Right atrium auricular region (tissue), 2 donors: ENCODE measurements at regions not wholly inside any gene's neighbourhood (a gene's known extent, or its start where the extent isn't known, plus 50 kb on each side); places are given as distances from the start of the nearest gene placed in this dataset.

Experiments
- DNase-seq: peaks from one replicate; pipeline ENCODE4 v3.0.0-alpha.2; 2019; ENCODE audit warnings: low spot score
- H3K27ac ChIP-seq, 2 donors: fragments of 200-600 bp; sonication (generic); 1 replicate in 1 of 2; 2 replicates in 1 of 2; pipeline ENCODE4 v1.5.1; 2016 to 2019
- H3K27me3 ChIP-seq, 2 donors: fragments of 200-600 bp; sonication (generic); one replicate each; pipeline versions ENCODE4 v1.5.1 to v1.6.0; 2017 to 2019
- H3K36me3 ChIP-seq: fragments of 200-600 bp; sonication (generic); one replicate; pipeline ENCODE4 v1.5.1; 2016
- H3K4me1 ChIP-seq, 2 donors: fragments of 200-600 bp; sonication (generic); one replicate each; pipeline versions ENCODE4 v1.5.1 to v1.6.0; 2017 to 2019
- H3K4me3 ChIP-seq, 2 donors: fragments of 200-600 bp; sonication (generic); 1 replicate in 1 of 2; 2 replicates in 1 of 2; pipeline ENCODE4 v1.5.1; 2017 to 2019; ENCODE audit warnings: mild to moderate bottlenecking in 1 of 2, moderate library complexity in 1 of 2
- H3K9me3 ChIP-seq, 2 donors: fragments of 200-600 bp; sonication (generic); one replicate each; pipeline ENCODE4 v1.5.1; 2019
- TF ChIP-seq, protein P1 (sequence below), 2 donors: fragments of 200-600 bp; sonication (generic); IDR thresholded peaks; one replicate each; pipeline ENCODE4 v1.5.1; 2019; ENCODE audit warnings: antibody characterized with exemption in 2 of 2

DNA sequence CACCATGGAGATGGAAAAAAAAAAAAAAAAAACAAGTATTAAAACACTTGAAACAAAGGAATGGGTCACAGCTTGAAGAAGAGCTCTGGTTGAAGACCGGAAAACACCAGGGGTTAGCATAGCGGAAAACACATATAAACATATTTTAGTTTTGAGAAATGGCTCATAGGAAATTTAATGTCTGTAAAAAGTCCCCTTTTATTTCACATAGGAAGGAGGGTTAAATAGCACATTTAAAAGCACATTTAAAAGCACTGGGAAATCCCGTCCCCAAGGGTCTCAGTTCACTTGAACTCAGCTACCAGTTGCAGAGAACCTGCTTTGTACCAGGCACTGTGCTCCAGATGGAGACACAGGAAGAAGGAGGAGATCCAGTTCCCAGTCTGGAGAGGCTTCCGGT, 65.5 kb downstream of the KCNE4 start:
- Histone ChIP-seq H3K9me3 (no peaks in the 10 kb centered on the region), H3K4me3 (no peak overlapping the region), H3K36me3 (no peaks in the 10 kb centered on the region), H3K27ac (no peak overlapping the region), H3K4me1 (peaks cover 0 to 5% of the 10 kb centered on the region in 2 donors), H3K27me3 (no peaks in the 10 kb centered on the region)
- TF ChIP-seq, protein P1, sequence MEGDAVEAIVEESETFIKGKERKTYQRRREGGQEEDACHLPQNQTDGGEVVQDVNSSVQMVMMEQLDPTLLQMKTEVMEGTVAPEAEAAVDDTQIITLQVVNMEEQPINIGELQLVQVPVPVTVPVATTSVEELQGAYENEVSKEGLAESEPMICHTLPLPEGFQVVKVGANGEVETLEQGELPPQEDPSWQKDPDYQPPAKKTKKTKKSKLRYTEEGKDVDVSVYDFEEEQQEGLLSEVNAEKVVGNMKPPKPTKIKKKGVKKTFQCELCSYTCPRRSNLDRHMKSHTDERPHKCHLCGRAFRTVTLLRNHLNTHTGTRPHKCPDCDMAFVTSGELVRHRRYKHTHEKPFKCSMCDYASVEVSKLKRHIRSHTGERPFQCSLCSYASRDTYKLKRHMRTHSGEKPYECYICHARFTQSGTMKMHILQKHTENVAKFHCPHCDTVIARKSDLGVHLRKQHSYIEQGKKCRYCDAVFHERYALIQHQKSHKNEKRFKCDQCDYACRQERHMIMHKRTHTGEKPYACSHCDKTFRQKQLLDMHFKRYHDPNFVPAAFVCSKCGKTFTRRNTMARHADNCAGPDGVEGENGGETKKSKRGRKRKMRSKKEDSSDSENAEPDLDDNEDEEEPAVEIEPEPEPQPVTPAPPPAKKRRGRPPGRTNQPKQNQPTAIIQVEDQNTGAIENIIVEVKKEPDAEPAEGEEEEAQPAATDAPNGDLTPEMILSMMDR (IDR thresholded peaks at IDR 0.05): no peak
- DNase-seq: no peak

GRCh38 chr2:223121283-223121682, 69.3 kb downstream of the KCNE4 start:
- no peak overlapping the region for H3K27ac ChIP-seq
- H3K9me3 ChIP-seq: no peaks in the 10 kb centered on the region
- H3K4me1 ChIP-seq: peaks cover 0 to 19% of the 10 kb centered on the region in 2 donors
- H3K36me3 ChIP-seq: no peaks in the 10 kb centered on the region
- TF ChIP-seq, protein P1 (IDR thresholded peaks at IDR 0.05): no peak
- no peaks in the 10 kb centered on the region for H3K27me3 ChIP-seq
- no peak overlapping the region for H3K4me3 ChIP-seq
- DNase-seq: no peak

- TF ChIP-seq, protein P1 (IDR thresholded peaks at IDR 0.05): no peak
- H3K27ac ChIP-seq: no peak overlapping the region
Observed at GRCh38 chr2:223122781-223123180, 70.8 kb downstream of the KCNE4 start.

DNA sequence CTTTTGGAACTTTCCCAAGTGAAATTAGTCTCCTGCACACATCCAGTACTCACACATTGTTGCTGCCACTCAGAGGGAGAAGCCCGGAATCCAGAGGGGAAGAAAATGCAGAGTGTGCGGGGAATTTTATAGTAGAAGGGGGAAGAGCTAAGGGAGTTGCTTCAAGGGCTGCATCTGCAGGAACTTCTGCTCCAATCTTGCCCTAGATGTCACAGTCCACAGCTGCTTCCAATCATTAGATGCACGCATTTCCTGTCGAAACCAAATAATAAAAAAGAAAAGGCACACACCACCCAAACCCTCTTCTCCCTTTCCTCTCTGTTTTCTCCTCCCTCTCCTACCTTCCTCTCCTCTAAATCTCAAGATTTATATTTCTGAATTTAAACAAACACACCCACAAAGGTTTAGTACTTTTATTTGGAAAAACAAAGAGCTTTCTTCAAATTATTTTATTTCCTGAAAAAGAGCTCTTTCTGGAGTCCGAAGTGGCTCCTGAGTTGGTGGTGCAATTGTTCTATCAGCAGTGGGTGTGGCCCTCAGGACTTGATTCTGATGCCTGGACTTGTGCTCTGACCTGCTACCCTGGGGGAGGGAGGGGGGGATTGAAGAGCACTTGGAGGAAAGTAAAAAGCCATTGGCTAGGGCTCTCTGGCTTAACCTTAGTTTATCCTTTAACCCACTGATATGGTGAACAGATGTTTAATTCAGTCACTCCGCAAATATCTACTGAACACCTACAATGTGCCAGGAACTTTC, 72.0 kb downstream of the KCNE4 start:
- Histone ChIP-seq H3K4me3 (no peak overlapping the region), H3K9me3 (no peaks in the 10 kb centered on the region), H3K27me3 (no peaks in the 10 kb centered on the region), H3K36me3 (no peaks in the 10 kb centered on the region), H3K4me1 (peaks cover 0 to 19% of the 10 kb centered on the region in 2 donors), H3K27ac (no peak overlapping the region)
- TF ChIP-seq, protein P1 (IDR thresholded peaks at IDR 0.05): no peak
- no peak for DNase-seq

More at GRCh38 chr2:223122781-223123180, 70.8 kb downstream of the KCNE4 start:
- no peak overlapping the region for H3K4me3 ChIP-seq
- peaks cover 0 to 19% of the 10 kb centered on the region in 2 donors for H3K4me1 ChIP-seq
- H3K36me3 ChIP-seq: no peaks in the 10 kb centered on the region
- no peaks in the 10 kb centered on the region for H3K27me3 ChIP-seq
- no peaks in the 10 kb centered on the region for H3K9me3 ChIP-seq
- DNase-seq: no peak

- H3K36me3 ChIP-seq: no peaks in the 10 kb centered on the region
- no peaks in the 10 kb centered on the region for H3K4me1 ChIP-seq
- H3K27ac ChIP-seq: no peak overlapping the region
- no peaks in the 10 kb centered on the region for H3K9me3 ChIP-seq
- DNase-seq: no peak
- TF ChIP-seq, protein P1 (IDR thresholded peaks at IDR 0.05): no peak
- H3K27me3 ChIP-seq: no peaks in the 10 kb centered on the region
- no peak overlapping the region for H3K4me3 ChIP-seq
Observed at GRCh38 chr2:223141606-223142005, 89.6 kb downstream of the KCNE4 start.

DNA sequence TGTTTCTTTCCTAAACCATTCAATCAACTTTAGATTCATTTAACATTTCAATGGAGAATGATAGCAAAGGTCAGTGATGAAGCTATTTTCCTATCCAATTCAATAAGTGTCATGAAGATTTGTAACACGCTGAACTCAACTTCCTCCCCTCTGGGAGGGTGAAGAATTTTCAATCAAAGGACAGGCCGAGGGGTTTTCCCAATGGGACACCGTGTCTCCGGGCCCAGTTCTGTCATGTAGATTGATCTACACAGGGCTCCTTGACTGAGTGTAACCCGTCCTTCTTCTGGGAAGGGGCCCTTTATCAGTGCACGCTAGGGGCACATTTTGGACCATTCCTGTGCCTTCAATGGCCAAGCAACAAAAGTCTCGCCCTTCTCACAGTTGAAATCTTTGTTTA, 90.1 kb downstream of the KCNE4 start:
- no peak for DNase-seq
- Histone ChIP-seq H3K9me3 (no peaks in the 10 kb centered on the region), H3K4me1 (no peaks in the 10 kb centered on the region), H3K4me3 (no peak overlapping the region), H3K36me3 (no peaks in the 10 kb centered on the region), H3K27ac (no peak overlapping the region), H3K27me3 (no peaks in the 10 kb centered on the region)
- TF ChIP-seq, protein P1 (IDR thresholded peaks at IDR 0.05): no peak
